NCI-H146 (cell line): ENCODE measurements at regions not wholly inside any gene's neighbourhood (a gene's known extent, or its start where the extent isn't known, plus 50 kb on each side); places are given as distances from the start of the nearest gene placed in this dataset.
"Not testable (repeated sequence)": the region's sequence is repeated elsewhere in the genome, so short reads cannot be mapped to it uniquely, and the experiment has no call there.

Experiments
- DNase-seq: peaks from one replicate; lab custom pipeline; 2025; lab: John Stamatoyannopoulos, UW

DNA sequence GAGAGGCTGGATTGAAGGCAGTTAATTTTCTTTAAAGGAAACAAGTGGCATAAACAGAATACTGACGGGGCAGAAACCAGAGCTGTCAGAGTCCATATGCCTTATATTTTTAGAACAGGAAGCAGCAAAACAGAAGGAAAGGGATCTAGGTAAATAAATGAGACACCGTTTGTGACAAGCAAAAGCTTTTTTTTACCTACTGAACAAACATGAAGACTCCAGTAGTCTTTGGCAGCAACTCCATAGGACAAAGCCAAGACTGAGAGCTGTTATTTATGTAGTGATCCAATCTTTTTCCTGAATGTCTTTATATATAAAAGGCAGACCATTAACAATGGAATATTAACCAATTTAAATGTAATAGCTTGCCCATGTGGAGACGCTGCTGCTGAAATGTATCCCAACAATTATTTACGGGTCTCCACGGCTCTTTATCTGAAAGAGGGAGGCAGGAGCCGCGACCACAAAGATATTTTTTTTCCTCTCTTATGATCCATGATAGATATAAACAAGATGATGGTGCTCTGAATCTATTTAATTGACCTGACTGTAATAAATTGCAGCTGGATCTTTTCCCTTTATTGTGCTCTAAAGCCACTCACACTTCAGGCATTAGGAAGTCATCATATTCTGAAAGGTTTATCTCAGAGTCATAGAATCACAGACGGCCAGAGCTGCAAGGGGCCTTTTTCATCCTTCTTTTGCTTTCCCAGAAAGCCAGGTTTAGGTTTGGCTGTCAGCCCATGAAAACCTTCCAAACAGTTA lies 687.8 kb downstream of the EFNB2 start:
- DNase-seq, result peak; percentile 3

DNA sequence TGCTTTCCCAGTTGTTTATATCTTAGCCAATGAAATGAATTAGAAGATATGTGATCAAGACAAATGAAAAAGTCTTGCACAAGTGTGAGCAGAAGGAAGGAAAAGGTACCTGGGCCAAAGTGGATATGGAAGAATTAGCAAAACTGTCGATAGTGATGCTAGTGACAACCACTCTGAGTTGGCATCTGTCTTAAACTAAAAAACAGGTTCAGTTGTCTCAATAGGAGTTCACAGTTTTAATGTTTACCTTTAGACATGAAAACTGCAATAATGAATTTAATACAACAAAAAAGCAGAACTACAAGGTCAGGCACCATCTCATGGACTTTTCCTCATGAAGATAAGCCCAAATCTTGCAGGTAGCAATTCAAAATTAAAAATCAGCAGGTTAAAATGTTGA lies 688.5 kb downstream of the EFNB2 start:
- DNase-seq, result no peak

DNA sequence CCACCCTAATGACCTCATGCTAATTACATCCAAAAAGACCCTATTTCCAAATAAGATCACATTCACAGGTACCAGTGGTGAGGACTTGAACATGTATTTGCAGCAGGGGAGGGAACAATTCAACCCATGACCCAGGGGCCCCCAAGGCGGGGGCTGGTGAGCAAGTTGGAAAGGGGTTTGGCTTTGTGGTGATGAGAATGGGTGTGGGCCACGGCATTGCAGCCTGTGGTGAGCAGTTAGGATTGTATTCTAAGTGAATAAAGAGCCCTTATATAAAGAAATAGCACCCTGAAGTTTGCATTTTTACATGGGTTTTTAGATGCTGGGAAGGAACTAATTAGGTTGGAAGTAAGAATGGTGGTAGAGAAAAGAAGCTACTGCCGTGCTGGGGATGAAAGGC lies 694.2 kb downstream of the EFNB2 start:
- DNase-seq, result no peak

DNA sequence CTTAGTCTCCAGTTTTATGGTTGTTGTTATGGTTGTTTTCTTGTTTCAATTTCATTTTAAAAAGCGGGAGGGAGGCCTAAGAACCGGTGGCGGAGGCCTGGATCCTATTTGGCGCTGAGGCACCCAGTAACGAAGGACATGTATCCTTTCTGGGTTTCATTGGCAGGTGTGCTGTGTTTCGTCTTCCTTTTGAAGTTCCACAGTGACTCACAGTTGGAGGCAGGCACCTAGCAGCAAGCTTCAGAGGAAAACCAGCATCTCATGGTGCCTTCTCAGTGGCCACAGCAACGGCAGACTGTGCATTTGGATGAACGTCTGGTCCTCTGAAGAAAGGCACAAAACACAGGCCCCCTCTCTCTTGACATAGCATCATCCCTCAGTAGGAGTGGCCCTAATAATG lies 697.2 kb downstream of the EFNB2 start:
- DNase-seq, result no peak

DNA sequence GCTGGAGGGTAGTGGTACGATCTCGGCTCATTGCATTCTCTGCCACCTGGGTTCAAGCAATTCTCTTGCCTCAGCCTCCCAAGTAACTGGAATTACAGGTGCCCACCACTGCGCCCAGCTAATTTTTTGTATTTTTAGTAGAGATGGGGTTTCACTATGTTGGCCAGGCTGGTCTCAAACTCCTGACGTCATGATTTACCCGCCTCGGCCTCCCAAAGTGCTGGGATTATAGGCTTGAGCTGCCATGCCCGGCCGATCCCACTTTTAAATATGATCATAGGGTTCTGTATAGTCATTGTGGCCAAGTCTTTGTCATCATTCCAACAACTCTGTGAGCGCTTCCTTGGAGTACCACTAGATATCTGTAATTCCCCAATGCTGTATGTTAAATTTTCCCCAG lies 698.2 kb downstream of the EFNB2 start:
- not testable (repeated sequence) for DNase-seq

DNA sequence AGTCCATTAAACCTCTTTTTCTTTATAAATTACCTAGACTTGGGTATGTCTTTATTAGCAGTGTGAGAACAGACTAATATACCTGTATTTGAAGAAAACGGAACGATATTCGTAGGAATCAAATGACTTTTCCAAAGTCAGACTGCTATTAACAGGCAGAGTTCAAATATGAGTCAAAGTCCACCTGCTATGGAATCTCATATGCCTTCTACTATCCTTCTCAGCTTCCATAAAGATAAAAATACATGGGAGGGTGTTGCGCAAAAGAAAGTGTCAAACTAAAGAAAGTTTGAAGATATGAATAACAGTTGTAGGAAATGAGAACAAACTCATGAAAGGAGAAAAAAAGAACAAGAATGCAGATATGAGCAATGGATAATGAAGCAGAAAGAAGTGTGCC lies 704.6 kb downstream of the EFNB2 start:
- DNase-seq, result no peak

DNA sequence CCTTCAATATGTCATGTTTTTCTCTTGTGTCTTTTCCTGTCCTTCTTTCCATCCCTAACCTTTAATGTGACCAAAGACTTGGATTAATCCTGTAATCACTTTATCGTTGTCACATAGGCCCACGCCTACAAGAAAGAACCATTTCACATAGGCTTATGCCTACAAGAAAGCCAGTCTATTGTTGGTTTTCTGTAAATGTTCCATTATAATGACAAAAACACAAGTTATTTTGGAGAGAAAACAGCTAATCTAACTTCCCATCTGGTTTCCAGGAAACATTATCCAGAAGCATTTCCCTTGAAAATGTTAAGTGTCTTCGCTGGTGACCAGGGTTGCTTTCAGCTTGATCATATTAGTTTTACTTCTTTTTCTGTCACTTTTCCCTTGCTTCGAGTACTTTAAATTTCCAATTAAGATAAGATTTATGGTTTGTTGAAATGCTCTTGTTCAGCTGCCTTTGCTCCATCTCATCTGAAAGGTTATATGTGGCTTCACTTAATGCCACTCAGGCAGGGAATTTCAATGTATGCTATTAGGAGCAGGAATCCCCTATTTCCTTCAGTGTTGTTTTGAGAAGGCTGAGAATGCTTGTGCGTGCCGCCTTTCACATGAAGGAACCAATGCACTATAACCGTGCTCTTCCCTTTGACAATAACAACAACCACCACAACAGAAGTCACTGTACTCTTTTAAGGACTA lies 708.2 kb downstream of the EFNB2 start:
- no peak for DNase-seq

DNA sequence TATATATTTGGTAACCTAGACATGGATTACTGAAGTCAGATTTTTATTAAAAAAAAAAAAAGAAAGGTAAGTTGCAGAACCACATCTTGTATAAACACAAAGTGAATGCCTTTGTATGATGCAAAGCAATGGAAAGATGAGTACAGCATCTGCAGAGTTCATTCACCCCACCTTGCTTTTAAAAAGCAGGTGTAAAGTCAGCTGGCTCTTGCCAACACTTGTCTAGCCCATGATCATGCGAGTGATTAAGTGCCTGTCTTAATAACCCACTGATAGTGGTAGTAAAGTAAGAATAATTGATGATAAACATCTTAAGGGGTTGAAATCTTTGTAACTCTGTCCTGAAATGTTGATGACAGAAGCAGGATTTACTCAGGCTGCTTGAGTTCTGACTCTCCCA lies 710.4 kb downstream of the EFNB2 start:
- no peak for DNase-seq

DNA sequence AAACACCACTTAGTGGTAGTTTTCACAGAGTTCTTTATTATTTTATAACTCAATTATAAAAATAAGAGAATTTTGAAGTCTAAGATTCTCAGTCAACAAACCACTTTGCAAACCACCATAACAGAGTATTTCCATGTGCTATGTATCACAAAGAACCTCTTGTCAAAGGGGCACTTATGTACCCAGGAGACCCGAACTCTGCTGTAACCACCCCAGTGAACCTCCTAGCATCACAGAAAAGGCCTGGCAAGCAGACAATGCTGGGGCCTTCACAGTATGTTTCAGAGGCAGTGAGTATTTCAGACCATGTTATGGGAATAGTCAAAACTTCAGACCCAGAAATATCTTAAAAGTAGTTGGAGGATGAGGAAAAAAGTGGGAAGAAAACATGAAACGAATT lies 714.1 kb downstream of the EFNB2 start:
- no peak for DNase-seq

DNA sequence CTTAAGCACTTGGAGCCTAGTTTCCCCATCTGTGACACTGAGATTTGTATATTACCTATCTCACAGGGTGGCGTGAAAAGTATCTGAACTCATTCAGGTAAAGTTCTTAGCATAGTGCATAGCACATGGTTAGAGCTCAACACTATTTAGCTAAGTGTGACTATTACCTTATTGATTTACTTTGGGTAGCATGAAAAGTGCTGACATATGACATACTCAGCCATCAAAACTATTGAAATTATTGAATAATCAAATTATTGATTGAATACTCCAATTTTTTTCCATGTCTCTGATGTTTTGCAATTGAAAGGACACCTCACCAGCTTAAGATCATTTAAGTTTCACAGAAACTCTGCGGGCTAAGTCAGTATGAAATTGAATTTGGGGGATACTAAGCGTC lies 715.0 kb downstream of the EFNB2 start:
- DNase-seq, result no peak

DNA sequence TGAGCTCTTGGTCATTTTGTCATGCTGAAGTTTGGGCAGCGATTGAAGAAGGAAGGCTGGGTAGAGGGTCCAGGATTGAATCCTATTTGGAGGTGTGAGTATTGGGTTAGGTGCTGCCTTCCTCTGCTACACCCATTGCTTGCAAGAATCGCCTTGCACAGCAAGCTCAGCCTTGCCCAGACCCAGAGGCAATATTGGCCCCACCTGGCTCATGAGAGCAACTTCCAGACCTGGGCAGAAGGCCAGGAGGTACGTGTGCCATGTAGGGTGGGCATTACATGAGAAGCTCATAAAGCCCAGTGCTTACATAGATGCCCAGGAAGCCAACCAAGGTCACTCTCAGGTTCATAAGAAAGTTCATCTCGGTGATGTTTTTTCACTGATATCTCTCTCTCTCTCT lies 718.0 kb downstream of the EFNB2 start:
- DNase-seq, result no peak

DNA sequence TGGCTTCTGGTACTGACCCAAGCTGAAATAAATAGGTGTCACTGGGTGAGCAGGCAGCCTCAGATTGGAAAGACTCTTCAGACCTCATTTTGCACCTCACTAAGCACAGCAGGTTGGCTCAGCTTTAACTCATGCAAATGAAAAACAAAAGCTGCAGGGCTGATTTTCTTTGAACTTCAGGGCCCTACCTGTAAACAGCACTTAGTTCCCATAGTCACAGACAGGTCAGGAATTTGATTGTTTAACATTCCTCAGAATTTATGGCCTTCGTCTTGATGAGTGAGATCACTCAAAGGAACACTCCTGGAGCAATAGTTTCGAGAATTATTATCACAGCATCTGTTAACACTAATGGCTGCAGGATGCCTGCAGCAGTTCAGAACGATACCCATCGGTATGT lies 718.5 kb downstream of the EFNB2 start:
- DNase-seq, result no peak

DNA sequence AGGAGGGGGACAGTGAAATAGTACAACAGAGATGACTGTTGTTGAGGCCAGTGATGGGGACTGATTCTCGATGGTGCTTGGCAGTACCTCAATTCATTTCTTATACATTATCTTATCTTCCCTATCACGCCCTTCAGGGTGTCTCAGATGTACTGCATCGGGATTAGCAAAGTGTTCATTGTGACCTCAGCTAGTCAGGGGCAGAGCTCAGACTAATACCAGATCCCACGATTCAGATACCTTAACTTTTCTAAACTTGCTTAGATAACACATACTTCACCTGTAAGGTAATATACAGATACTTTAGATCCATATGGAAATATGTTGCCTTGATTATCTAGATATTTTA lies 720.6 kb downstream of the EFNB2 start:
- no peak for DNase-seq

DNA sequence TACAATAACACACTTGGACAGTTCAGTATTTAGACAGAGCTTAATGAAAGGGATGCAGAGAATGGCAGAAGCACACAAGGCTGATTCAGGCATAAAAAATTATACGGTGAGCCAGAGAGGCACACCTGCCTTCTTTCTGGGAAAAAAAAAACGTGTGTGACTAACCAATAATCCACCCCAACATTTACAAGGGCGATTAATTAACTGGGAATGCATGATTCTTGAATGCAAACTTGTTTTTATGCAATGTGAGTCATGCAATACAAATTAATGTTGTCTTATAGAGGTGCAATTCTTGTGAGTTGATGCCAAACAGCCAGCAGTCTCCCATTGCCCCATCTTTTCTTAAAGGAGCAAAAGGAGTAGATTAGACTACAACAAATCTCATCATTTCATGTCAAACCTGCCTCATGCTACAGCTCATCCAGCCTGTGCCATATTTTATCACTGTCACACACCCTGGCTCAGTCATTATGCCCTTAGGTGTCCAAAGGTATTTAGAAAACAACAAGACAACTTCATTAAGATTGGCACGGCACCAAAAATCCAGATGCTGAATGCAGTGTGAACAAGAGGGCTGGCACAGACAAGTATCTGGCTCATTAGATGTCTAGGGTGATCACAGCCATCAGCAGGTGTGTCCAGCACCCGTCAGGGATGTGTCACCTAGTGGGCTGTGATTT lies 721.1 kb downstream of the EFNB2 start:
- no peak for DNase-seq

DNA sequence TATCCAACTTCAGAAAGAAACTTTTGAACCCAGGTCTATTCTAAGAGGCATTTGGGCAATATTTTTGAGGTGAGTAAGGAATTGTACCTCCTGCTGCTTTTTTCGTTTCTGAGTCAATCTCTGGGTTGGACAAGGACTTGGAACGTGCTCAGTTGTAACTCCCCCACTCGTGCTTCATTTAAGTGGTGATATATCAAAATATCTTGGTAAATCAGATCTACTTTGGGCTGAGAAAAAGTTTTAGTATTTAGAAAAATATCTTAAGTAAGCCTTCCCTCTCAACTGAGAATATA lies 728.9 kb downstream of the EFNB2 start:
- DNase-seq, result no peak

DNA sequence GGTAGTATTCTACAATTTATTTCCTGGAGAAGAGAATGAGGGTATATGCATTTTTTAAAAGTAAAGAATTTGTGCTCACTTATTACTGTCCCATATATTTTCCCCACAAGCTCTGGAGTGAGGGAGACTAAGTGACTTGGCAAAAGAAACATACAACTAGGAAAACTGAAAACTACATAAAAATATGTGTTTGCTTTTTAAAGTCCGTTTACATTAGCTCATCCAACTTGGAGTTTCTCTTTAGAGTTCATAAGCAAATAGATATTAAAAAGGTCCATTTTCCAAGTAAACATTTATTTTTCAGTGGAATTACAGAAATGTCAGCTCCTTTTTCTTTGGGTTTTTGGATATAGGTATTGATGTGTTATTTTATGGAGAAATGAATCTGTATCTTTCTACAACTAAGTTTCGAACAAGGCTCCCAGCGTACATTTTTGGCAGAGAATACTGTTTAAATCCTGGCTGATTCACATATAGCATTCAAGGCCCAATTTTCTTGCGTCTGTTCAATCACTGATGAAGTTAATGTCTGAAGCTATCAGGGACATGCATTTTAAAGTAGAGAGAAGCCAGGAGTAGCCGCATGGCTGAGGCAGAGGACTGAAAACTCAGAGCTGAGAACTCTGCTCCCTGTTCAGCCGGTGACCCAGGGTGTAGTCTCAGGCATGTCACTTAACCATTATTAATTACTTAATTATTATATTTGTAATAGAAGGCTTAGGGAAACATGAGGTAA lies 729.4 kb downstream of the EFNB2 start:
- DNase-seq, result no peak

DNA sequence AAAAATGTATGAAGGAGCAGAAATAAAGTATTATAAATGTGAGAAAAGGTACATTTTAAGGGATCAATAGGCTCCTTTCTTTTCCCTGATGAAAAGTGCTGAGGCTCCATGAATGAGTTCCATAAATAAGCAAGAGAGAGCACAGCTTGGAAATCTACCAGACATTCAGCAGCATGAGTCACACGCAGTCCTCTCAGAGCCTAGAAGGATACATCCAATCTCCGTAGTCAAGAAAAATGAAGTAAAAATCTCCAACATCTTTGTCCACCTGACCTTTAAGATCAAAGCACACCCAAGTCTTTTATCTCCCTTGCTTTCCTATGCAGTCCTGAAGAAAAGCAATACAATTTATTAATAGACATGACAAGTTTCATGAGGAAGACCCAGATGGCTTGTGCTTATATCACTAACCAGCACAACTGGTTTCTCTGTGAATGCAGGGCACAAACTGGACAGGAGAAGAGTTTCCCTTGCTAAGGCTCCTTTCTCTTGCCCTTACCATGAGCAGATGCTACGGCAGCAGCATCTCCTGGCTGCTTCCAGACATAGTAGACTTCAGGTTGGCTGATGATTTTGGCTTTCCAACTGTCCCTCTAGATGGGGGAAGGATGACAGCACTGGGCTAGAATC lies 730.8 kb downstream of the EFNB2 start:
- DNase-seq, result no peak

DNA sequence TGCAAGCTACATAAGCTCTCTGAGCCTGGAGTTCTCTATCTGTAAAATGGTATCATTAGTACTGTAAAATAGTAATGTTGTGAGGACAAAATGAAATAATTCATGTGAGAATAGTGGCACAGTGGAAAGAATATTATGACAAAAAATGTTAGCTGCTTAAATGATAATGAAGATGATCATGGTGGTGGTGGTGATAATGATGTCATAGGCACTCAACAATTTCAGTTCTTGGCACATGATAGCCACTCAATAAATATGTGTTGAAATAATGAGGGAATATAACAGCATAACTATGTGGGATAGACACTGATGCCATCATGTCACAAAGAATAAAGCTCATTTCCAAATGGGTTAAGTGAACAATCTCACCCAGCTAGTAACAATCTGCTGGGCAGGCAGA lies 736.3 kb downstream of the EFNB2 start:
- DNase-seq, result no peak

DNA sequence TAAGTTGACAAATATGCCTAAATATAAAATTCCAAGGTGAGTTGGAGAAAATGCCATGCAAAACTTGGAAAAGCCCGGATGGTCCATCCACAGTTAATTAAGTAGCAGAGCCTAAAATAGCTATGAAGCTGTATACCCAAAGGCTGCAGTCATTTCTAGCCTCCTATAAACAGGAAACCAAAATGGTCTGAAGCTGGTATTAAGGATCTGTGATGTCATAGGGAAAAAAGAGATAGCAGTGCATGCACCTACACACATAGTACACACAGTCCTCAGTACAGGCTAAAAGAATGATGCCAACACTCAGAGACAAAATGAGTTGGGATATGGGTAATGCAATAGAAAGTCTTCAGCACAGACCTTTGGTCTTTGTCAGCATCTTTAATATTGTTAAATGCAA lies 736.9 kb downstream of the EFNB2 start:
- no peak for DNase-seq

DNA sequence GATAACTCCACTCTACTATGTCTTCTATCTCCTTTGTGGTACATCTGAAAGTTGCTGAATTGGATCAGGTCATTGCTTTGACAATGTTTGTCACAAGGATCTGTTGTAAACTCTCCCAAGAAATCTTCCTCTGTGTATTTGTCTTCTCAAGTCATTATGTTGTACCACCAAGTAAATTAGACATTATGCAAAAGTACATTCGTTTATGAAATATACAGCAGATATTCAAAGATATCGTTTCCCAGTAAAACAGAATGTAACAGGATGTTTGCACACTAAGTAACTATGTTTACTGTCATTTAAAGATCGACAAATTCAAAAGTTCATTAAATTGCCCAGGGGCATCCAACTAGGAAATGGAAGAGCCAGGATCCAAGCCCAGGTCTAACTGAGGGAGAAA lies 739.4 kb downstream of the EFNB2 start:
- DNase-seq, result no peak

DNA sequence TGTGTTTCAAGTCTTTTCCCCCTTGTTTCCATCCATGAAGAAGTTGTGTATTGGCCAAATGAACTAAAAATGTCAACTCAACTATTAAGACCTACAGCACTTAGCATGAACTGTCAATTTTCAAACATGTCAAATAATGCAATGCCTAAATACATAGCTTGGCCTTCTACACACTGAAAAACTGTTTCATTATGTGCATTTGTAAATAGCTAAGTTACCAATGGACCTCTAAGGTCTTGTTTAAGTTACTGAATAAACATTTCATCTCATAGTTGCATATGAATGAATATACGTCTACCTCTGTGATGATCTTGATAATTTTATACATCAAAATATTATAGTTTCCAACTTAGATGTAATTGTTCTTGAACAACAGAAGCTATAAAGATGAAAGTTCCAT lies 744.5 kb downstream of the EFNB2 start:
- no peak for DNase-seq

DNA sequence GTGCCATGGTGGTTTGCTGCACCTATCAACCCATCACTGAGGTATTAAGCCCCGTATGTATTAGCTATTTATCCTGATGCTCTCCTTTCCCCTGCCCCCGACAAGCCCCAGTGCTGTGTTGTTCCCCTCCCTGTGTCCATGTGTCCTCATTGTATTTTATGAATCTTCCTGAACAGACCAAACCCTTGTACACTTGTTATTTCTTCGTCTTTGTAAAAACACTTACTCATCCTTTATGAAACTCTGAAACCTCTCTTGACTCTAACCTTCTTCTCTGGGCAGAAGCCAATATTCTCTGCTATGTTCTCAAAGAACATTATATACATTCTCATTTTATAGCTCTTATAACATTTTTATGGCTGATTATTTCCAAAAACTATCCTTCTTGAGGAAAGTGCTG lies 746.9 kb downstream of the EFNB2 start:
- no peak for DNase-seq

DNA sequence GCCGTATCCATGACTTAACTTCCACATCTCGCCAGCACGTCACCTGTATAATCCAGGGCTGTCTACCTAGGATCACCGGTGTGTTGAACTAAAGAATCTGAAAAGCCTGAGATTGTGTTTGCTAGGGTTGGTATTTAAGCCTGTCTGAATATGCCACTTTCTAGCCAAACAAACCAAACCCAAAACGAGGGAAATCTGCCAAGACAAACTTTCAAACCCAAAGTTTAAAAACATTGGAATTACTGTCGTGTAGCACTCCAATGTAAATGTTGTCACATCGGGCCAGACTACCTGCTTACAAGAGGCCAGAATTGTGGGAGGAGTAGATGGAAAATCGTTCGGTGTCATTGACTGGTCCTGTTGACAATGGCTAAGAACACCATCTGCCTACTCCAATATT lies 747.8 kb downstream of the EFNB2 start:
- DNase-seq, result no peak
